ENCODE measurements at regions not wholly inside any gene's neighbourhood (a gene's known extent, or its start where the extent isn't known, plus 50 kb on each side); places are given as distances from the start of the nearest gene placed in this dataset.
A peak's percentile ranks its signal among the peaks of the same experiment; 100 is the strongest.
"Not testable (repeated sequence)": the region's sequence is repeated elsewhere in the genome, so short reads cannot be mapped to it uniquely, and the experiment has no call there.

- DNase-seq = peak in 1 of 2 experiments; percentile 13
These were observed 150.1 kb downstream of the NAA11 start for GRCh38 chr4:79175716-79176115.

DNA sequence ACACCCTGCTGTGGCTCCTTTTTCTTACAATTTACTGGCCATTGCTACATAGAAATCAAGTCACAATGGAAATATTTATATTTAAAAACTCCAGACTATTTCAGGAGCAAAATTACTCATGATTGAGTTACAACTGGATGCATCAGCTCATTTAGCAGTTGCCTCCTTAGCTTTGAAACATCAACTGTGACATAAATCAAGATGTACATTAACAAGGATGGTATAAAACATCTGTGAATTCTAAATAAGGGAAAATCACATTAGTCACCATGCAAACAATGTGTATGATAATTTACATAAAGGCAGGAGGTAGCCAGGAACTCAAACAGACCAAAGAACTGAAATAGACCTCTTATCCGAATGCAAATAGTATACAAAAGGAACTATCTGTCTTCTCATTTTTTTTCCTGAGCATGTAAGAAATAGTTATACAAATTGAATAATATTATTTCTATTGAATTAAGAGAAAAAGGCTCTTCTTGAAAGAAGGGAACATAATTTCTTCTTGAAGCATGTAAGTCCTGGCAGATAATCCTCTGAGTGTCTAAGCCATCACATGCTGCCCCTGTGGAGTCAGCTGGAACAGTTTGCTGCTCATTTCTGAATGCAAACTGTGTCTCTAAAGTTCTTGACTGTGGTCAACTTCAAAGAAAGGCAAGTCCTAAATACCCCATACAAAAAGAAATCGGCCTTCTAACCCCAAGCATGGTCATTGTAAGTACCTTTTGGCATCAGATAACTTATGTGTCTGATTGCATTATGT lies 151.2 kb downstream of the NAA11 start:
- DNase-seq = peak in 1 of 2 experiments; percentile 23

DNA sequence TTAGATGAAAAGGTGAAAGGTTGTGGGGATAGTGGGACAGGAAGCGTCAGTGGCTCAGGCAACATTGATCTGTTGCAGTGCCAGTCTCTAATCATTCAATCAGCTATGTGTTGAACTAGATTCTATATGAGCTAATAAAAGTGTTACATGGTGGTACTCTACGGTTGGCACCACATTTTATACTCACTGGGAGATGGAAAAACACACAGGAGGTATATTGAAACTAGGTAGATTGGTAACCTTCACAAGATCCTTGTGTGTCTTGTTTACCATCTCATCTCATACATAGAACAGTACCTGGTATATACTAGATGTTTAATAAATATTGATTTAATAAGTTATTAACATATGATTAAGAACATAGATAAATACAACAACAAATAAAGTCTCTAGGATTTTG lies 152.7 kb downstream of the NAA11 start:
- DNase-seq = no peak

GRCh38 chr4:79170077-79170476 lies 155.8 kb downstream of the NAA11 start:
- DNase-seq = no peak

GRCh38 chr4:79164907-79165610 lies 160.8 kb downstream of the NAA11 start:
- peak; percentile 82 to 93 for DNase-seq

- peak; percentile 52 to 78 for DNase-seq
These were observed 161.8 kb downstream of the NAA11 start for GRCh38 chr4:79163981-79164490.

DNA sequence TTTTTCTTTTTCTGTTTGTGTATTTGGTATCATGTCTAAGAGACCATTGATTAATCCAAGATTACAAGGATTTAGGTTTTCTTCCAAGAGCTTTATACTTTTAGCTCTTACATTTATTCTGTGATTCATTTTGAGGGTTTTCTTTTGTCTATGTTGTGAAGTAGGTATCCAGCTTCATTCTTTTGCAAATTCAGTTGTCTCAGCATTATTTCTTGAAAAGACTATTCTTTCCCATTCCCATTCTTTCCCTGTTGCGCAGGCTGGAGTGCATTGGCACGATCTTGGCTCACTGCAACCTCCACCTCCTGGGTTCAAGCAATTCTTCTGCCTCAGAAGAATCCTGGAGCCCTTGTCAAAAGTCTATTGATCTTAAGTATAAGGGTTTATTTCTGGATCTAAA lies 164.9 kb downstream of the NAA11 start:
- no peak for DNase-seq

GRCh38 chr4:79158705-79159104 lies 167.2 kb downstream of the NAA11 start:
- DNase-seq = not testable (repeated sequence)

DNA sequence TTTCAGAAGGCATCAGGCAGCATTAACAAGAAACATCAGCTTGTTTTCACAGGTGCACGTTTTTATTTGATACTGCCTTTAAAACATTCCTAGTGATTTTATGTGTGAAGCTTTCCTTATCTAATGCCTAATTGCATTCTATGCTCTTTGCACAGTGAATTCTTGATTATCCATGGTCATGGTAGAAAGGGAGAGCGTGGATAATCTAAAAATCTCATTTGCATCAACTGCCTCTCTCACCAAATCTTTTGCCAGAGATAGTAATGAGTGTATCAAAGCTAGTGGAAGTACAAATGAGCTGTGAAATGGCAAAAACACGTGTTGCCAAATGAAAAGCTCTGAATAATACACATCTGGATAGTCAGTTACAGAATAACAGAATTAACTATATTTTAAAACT lies 170.5 kb downstream of the NAA11 start:
- no peak for DNase-seq

DNA sequence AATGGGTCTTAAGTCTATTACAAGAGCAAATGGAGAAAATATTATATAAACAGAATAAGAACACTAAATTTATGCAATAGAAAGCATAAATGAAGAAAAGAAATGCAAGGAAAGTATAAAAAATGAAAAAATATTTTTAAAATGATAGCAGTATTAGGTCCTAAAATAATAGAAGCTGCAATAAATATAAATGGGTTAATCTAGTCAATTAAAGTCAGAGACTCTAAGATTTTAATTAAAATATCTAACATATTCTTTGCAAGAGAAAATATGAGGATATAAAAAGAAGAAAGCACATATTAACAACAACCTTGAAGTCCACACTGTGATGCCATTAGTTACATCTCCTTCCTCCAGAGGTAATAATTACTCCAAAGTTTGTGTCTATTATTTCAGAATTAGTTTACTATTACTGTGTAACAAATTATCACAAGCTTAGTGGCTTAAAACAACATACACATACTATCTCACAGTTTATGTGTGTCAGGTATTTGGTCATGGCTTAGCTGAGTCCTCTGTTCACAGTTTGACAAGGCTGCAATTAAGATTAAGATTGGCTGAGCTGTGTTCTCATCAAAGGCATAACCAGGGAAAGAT lies 174.9 kb downstream of the NAA11 start:
- DNase-seq = no peak

- no peak for DNase-seq
These were observed 177.5 kb downstream of the NAA11 start for GRCh38 chr4:79148369-79148768.

DNA sequence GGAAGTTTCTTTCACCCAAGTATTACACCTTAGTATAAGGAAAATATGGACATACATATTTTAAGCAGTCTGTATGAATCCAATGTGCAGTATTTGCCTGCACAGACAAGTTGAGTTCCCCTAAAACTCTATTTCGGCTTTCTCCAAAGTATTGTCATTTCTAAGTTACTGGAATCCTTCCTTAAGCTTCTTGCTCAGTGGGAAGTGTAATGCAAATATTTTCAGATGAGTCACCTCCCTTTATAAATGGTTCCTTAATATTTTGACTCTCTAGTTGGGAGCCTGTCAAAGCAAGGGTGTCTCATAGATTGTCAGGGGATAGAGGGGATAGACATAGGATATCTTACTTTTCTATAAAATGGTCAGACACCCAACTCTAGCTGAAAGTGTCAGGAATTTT lies 178.6 kb downstream of the NAA11 start:
- no peak for DNase-seq

DNA sequence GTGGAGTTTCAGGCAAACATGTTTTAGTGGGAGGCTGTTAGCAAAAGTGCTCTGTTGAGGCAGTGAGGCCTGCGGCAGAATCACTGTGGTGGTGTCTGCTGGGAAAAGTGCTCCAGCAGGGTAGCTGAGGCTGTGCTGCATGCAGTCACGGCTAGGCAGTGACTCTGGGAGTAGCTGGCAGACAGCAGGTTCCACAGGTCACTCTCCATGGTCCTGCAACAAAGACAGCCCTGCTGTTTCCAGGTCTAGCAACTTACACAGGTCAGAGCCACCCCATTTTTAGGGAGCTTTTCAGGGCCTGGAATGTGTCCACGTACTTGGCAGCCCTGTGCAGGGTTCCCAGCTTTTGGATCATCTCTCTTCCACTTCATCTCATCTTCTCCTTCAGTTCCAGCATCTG lies 184.3 kb downstream of the NAA11 start:
- DNase-seq = no peak

DNA sequence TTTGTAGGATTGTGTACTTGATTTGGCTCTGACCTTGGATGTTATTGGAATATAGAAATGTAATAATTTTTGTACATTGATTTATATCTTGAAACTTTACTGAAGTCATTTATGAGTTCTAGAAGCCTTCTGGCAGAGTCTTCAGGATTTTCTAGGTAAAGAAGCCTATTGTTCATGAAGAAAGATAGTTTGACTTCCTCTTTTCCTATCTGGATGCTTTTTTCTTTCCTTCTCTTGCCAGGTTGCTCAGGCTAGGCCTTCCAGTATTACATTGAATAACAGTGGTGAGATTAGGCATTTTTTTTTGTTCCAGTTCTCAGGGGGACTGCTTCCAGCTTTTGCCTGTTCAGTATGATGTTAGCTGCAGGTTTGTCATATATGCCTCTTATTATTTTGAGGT lies 191.1 kb downstream of the NAA11 start:
- no peak for DNase-seq

- no peak for DNase-seq
These were observed 193.0 kb downstream of the NAA11 start for GRCh38 chr4:79132826-79133225.

- DNase-seq = no peak
These were observed 182.7 kb upstream of the PAQR3 start for GRCh38 chr4:79121875-79122358.

DNA sequence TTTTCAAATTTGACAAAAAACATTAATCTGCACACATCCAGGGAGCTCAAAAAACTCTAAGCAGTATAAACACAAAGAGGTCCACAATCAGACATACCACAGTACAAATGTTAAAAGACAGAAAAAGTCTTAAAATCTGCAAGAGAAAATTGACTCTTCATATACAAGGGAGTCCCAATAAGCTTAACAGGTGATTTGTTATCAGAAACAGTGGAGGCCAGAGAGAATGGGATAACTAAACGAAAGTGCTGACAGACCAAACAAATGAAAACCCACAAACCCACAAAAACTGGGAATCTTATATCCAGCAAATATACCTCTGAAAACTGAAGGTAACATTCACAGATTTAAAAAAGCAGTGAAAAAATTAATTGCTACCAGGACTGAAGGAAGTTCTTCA lies 182.0 kb upstream of the PAQR3 start:
- DNase-seq = no peak

GRCh38 chr4:79117051-79117450 lies 177.8 kb upstream of the PAQR3 start:
- not testable (repeated sequence) for DNase-seq

DNA sequence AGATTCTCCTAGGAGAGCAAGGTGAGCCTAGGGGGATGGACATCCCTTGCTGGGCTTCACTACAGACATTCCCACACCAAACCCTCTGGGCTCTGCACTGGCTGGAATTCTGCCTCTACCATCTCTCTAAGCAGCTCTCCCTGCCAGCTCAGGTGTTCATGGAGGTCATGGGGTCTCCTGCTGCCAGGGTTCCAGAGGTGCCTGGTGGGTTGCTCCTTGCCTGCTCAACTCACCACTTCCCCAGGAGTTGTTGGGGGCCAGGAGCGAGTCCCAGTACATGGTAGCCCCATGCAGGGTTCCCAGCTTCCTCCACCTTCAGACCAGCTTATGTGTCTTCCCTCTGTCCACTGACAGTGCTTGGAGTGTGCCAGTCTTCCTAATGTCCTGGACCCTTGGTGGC lies 167.8 kb upstream of the PAQR3 start:
- DNase-seq = no peak

DNA sequence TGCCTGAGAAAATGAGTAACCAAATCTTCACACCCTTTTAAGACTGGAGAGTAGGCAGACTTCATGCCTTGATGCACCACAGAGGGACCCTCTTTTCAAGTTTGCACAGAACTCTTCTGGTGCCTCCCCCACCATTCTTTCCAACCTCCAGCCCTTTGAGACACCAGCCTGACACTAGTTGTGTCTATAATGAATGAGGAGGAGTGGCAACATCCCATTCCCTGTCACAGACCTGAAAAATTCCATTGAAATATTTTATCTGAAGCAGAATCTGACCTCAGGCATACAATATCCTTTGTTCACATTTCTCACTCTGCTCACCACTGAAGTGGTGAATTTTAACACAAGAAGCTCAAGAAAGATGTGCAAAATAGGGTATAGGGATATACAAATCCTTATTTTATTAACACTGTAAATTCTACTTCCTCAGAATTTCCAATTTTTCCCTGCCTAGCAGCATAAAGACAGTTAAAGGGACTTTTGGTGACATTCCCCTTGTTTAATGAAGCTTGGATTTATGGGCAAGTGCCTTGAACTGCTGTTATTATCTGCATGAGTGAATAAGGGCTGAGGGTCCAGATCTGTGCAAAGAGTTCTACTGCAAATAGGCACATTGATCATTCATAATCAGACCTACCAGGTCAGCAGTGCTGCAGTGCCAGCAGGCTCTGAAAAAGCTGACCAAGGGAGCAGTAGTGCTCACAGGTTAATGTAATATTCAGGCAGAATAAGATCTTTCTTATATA lies 149.9 kb upstream of the PAQR3 start:
- DNase-seq = no peak

DNA sequence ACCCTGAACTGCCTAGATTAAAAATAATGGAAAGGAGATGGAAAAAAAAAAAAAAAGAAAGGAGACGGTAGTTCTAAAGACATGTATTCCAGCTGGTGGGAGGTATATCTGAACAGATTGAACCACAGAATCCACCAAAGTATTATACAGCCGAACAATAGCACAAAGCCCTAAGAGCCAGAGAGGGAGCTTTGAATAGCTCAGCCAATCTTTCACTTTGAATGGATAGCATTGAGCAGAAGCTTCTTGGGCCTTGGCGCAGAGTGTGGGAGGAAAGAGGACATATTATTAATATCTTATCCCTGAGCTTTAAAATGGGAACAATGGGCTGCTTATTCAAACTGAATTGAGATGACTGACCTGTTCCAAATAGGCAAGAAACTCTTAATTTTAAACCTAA lies 147.8 kb upstream of the PAQR3 start:
- no peak for DNase-seq

DNA sequence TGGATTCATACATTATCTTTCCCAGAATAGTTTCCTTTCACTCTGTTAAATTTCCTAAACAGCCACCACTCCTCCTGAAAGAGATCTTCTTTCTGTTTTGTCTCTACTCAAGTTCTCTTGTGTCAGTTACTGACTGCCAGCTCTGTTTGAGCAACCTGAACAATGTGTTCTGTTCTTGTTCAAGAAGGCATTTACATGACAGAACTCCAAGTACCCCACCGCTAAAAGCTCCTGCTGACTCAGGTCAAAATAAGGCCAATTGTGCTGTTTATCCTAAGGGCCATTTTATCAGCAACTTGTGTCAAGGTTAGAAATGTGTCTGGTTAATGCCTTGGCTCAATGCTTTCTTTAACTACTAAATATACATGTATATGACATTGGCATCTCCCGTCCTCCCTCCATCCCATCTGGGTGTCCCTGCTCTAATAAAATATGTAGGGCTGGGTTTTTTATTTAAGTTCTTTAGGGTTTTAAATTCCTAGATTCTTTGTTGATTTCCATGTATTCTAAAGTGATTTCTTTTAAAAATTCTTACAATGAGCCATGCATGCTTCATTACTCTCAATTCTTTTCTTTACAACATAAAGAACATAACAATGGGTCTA lies 144.3 kb upstream of the PAQR3 start:
- DNase-seq = no peak

DNA sequence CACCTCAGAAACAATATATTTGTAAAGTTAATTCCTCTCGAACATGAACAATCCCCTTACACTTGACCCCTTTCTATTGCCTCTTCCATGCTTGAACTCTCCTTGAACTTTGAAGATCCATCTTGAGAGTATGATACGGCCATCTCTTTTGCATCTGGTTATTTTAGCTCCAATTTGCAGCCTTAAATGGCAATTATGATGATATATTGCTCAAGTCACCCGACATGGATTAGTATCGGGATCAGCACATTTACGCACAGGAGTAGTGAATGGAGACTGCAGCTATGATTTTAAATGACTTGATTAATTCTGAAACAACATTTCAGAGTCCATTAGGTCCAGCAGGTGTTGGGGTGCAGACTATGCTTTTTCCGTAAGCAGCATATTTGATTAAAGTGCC lies 143.8 kb upstream of the PAQR3 start:
- DNase-seq = no peak
